Natural killer cell (primary cell): ENCODE measurements at regions not wholly inside any gene's neighbourhood (a gene's known extent, or its start where the extent isn't known, plus 50 kb on each side); places are given as distances from the start of the nearest gene placed in this dataset.

Experiments
- ATAC-seq, 3 donors: fragments of 150-1000 bp in 2 of 3; fragments of 200-7000 bp in 1 of 3; cut with Tn5 transposase; 1 replicate in 1 of 3; 2 replicates in 2 of 3; pipeline ENCODE4 v1.10.0; 2021; ENCODE audit warnings: mild to moderate bottlenecking in 2 of 3, moderate library complexity in 2 of 3
- DNase-seq, 2 donors: peaks; one replicate each; pipeline versions ENCODE4 v3.0.0 to v3.0.0-alpha.2; 2013 to 2021; ENCODE audit warnings: mixed read lengths in 1 of 2
- H3K27ac ChIP-seq: one replicate; pipeline ENCODE4 v1.5.1; 2013; ENCODE audit warnings: mild to moderate bottlenecking, low read length
- H3K27me3 ChIP-seq: one replicate; pipeline ENCODE4 v1.6.1; 2013; ENCODE audit warnings: low read length; ENCODE audit not compliant: control insufficient read depth, insufficient read depth
- H3K36me3 ChIP-seq: one replicate; pipeline ENCODE4 v1.6.1; 2013; ENCODE audit warnings: low read length; ENCODE audit not compliant: control insufficient read depth, insufficient read depth
- H3K4me1 ChIP-seq: one replicate; pipeline ENCODE4 v1.6.1; 2013; ENCODE audit warnings: low read length; ENCODE audit not compliant: control insufficient read depth, insufficient read depth
- H3K4me3 ChIP-seq: one replicate; pipeline ENCODE4 v1.5.1; 2013; ENCODE audit warnings: low read length
- H3K9me3 ChIP-seq: one replicate; pipeline ENCODE4 v1.6.1; 2013; ENCODE audit warnings: low read length; ENCODE audit not compliant: control insufficient read depth, insufficient read depth
- H3K27ac Mint-ChIP-seq, 2 donors: one replicate each; pipeline ENCODE4 v1.8.0; 2022; ENCODE audit warnings: mild to moderate bottlenecking in 2 of 2, mixed read lengths in 2 of 2, moderate library complexity in 1 of 2
- H3K27me3 Mint-ChIP-seq, 2 donors: one replicate each; pipeline ENCODE4 v1.8.0; 2022; ENCODE audit warnings: low read depth in 2 of 2, mixed read lengths in 2 of 2
- H3K36me3 Mint-ChIP-seq: one replicate; pipeline ENCODE4 v1.8.0; 2022; ENCODE audit warnings: mixed read lengths
- H3K4me1 Mint-ChIP-seq, 2 donors: one replicate each; pipeline ENCODE4 v1.8.0; 2022; ENCODE audit warnings: mixed read lengths in 2 of 2
- H3K4me3 Mint-ChIP-seq: one replicate; pipeline ENCODE4 v1.8.0; 2022; ENCODE audit warnings: mild to moderate bottlenecking, moderate library complexity, mixed read lengths
- H3K9me3 Mint-ChIP-seq, 2 donors: one replicate each; pipeline ENCODE4 v1.8.0; 2022; ENCODE audit warnings: mixed read lengths in 2 of 2
- WGBS: methylation state at CpG from one replicate; pipeline ENCODE4 v1.1.7; 2013; ENCODE audit warnings: missing lambda C conversion rate; ENCODE audit not compliant: insufficient coverage; 5-methylcytosine and 5-hydroxymethylcytosine counted together
- intact Hi-C: fragments of 100-400 bp; cut with micrococcal nuclease; formaldehyde crosslinking; loops from one replicate; pipeline ENCODE4 v1.14.2; 2022
- TF ChIP-seq, protein P1 (sequence below): fragments of 200-600 bp; IDR thresholded peaks from one replicate; pipeline ENCODE4 v1.8.0; 2022; ENCODE audit warnings: antibody characterized with exemption

DNA sequence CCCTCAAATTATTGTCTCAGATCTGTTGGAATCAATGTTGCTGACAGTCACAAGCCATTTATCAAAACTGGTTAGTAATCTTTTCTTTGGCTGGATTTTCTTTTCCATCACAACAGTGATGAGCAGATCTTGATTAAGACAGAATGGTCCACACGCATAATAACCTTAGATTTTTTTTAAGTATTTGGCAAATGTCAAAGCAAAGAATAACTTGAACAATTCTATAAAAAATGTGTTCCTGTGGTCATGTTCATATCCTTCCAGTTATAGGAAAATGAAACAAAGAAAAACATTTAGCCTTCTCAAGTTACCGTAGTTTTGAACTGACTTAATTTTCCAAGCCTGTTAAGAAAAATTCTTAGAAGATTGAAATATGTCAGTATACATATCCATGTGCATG lies 659.9 kb upstream of the ID2 start:
- H3K4me3 Mint-ChIP-seq = no peak overlapping the region
- H3K4me1 ChIP-seq = peaks cover 3% of the 10 kb centered on the region
- H3K9me3 ChIP-seq = no peaks in the 10 kb centered on the region
- H3K27me3 ChIP-seq = no peaks in the 10 kb centered on the region
- WGBS = no CpG with 5 or more reads among the region's 2 CpGs
- H3K27ac ChIP-seq = no peak overlapping the region
- no peak overlapping the region for H3K4me3 ChIP-seq
- no peak for DNase-seq
- H3K27me3 Mint-ChIP-seq = no peaks in the 10 kb centered on the region
- no peaks in the 10 kb centered on the region for H3K36me3 Mint-ChIP-seq
- no peaks in the 10 kb centered on the region for H3K36me3 ChIP-seq
- peaks cover 24 to 36% of the 10 kb centered on the region in 2 donors for H3K4me1 Mint-ChIP-seq
- ATAC-seq = no peak
- no peaks in the 10 kb centered on the region for H3K9me3 Mint-ChIP-seq
- TF ChIP-seq, protein P1, sequence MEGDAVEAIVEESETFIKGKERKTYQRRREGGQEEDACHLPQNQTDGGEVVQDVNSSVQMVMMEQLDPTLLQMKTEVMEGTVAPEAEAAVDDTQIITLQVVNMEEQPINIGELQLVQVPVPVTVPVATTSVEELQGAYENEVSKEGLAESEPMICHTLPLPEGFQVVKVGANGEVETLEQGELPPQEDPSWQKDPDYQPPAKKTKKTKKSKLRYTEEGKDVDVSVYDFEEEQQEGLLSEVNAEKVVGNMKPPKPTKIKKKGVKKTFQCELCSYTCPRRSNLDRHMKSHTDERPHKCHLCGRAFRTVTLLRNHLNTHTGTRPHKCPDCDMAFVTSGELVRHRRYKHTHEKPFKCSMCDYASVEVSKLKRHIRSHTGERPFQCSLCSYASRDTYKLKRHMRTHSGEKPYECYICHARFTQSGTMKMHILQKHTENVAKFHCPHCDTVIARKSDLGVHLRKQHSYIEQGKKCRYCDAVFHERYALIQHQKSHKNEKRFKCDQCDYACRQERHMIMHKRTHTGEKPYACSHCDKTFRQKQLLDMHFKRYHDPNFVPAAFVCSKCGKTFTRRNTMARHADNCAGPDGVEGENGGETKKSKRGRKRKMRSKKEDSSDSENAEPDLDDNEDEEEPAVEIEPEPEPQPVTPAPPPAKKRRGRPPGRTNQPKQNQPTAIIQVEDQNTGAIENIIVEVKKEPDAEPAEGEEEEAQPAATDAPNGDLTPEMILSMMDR = no peak
- intact Hi-C loops = no loop called here
- no peak overlapping the region for H3K27ac Mint-ChIP-seq

DNA sequence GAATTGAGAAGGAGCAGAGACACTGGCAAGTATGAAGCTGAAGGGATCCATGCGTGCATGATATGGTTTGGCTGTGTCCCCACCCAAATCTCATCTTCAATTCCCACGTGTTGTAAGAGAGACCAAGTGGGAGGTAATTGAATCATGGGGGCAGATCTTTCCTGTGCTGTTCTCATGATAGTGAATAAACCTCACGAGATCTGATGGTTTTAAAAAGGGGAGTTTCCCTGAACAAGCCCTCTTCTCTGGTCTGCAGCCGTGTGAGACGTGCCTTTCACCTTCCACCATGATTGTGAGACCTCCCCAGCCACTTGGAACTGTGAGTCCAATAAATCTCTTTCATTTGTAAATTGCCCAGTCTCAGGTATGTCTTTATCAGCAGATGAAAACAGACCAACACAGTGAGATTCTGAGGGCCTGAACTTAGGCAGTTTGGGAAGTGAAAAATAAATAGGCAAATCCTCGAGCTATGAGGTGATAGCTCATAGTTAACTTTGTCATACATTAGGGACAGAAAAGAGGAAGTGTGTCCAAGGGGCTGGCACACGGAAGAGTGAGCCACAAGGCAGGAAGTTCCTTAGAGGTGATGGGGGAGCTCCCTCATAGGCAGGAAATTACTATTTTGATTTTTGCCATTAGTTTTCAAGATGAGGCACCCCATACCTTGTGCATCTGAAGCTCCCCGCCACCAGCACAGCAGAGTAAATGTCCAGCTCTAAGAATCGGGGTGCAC lies 658.8 kb upstream of the ID2 start:
- Mint-ChIP-seq H3K4me1 (peaks cover 24 to 36% of the 10 kb centered on the region in 2 donors), H3K4me3 (no peak overlapping the region), H3K27ac (peak overlapping the region in 1 of 2 donors; percentile 5), H3K36me3 (no peaks in the 10 kb centered on the region), H3K9me3 (no peaks in the 10 kb centered on the region), H3K27me3 (no peaks in the 10 kb centered on the region)
- Histone ChIP-seq H3K9me3 (no peaks in the 10 kb centered on the region), H3K27ac (no peak overlapping the region), H3K4me3 (no peak overlapping the region), H3K27me3 (no peaks in the 10 kb centered on the region), H3K4me1 (peaks cover 3% of the 10 kb centered on the region), H3K36me3 (no peaks in the 10 kb centered on the region)
- intact Hi-C loops = no loop called here
- no peak for DNase-seq
- WGBS = 54% methylated on average over 7 of the region's 9 CpGs
- TF ChIP-seq, protein P1 = no peak
- ATAC-seq = peak in 1 of 3 donors; percentile 48

DNA sequence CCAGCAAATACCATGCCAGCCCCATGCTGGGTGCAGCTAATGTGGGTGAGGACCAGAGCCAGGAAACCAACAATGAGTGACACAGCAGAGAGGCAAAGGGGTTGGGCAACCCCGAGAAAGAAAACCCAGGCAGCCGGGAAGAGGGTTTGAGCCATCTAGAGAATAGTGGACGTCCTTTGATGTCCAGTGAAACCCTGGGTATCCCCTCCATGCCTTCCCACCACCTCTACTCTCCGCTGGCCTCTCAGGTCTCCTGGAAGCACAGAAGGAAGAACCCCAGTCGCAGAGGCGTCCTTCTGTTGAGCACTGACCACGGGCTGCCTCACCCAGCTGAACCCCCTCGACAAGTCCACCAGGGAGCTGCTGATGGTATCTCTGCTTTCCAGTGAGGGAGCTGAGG lies 657.4 kb upstream of the ID2 start:
- WGBS = 84% methylated on average over 8 of the region's 8 CpGs
- H3K27ac Mint-ChIP-seq = no peak overlapping the region
- H3K9me3 Mint-ChIP-seq = no peaks in the 10 kb centered on the region
- intact Hi-C loops = no loop called here
- no peak overlapping the region for H3K4me3 ChIP-seq
- no peak overlapping the region for H3K27ac ChIP-seq
- ATAC-seq = no peak
- H3K4me1 ChIP-seq = peaks cover 3% of the 10 kb centered on the region
- no peaks in the 10 kb centered on the region for H3K9me3 ChIP-seq
- TF ChIP-seq, protein P1 = no peak
- no peak for DNase-seq
- no peaks in the 10 kb centered on the region for H3K27me3 ChIP-seq
- no peaks in the 10 kb centered on the region for H3K36me3 ChIP-seq
- H3K4me1 Mint-ChIP-seq = peaks cover 24 to 33% of the 10 kb centered on the region in 2 donors
- no peaks in the 10 kb centered on the region for H3K27me3 Mint-ChIP-seq
- H3K36me3 Mint-ChIP-seq = no peaks in the 10 kb centered on the region
- no peak overlapping the region for H3K4me3 Mint-ChIP-seq

DNA sequence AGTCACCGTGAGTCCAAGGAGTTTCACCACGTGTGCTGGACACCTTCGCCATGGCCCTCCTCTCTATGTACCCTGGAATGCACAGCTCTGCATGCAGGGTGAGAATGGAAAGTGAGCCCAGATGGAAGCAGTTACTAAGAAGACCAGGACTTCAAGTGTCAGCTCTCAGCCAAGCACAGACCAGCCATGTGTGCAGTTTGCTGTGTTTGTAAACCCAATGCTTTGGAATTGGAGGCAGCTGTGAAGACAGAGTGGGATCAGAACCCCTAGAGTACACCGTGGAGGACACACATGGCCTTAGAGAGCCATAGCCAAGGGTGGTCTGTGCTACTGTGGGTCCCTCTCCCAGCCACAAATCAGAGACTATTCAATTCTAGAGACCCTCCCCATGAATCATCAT lies 655.5 kb upstream of the ID2 start:
- Mint-ChIP-seq H3K9me3 (no peaks in the 10 kb centered on the region), H3K4me3 (no peak overlapping the region), H3K36me3 (no peaks in the 10 kb centered on the region), H3K27me3 (no peaks in the 10 kb centered on the region), H3K4me1 (peaks cover 24 to 33% of the 10 kb centered on the region in 2 donors), H3K27ac (peak overlapping the region in 1 of 2 donors; percentile 39)
- no peaks in the 10 kb centered on the region for H3K36me3 ChIP-seq
- H3K4me3 ChIP-seq = no peak overlapping the region
- intact Hi-C loops = no loop called here
- DNase-seq (no peak), ATAC-seq (no peak)
- WGBS = 98% methylated on average over 4 of the region's 4 CpGs
- no peaks in the 10 kb centered on the region for H3K9me3 ChIP-seq
- TF ChIP-seq, protein P1 = no peak
- no peak overlapping the region for H3K27ac ChIP-seq
- H3K27me3 ChIP-seq = no peaks in the 10 kb centered on the region
- peaks cover 3% of the 10 kb centered on the region for H3K4me1 ChIP-seq
